HCT116 (cell line): ENCODE measurements at regions not wholly inside any gene's neighbourhood (a gene's known extent, or its start where the extent isn't known, plus 50 kb on each side); places are given as distances from the start of the nearest gene placed in this dataset.
A peak's percentile ranks its signal among the peaks of the same experiment; 100 is the strongest.

Experiments
- CBX3 ChIP-seq: IDR thresholded peaks from 2 replicates; pipeline ENCODE4 v1.6.1; 2012; ENCODE audit warnings: low read depth
- CEBPB ChIP-seq: IDR thresholded peaks from 2 replicates; pipeline ENCODE4 v1.6.1; 2012; ENCODE audit warnings: low read depth
- RAD21 ChIP-seq: IDR thresholded peaks from 2 replicates; pipeline ENCODE4 v1.6.1; 2012; ENCODE audit warnings: low read depth, mild to moderate bottlenecking
- REST ChIP-seq: IDR thresholded peaks from 2 replicates; pipeline ENCODE4 v1.6.1; 2012; ENCODE audit warnings: low read depth
- ZBTB33 ChIP-seq: IDR thresholded peaks from 2 replicates; pipeline ENCODE4 v1.6.1; 2011; ENCODE audit warnings: mild to moderate bottlenecking, low read length, moderate library complexity; ENCODE audit not compliant: insufficient replicate concordance; ENCODE audit errors: extremely low read depth
- ZNF274 ChIP-seq: fragments of 200-500 bp; sonication (Bioruptor generic); IDR thresholded peaks from 2 replicates; pipeline ENCODE4 v1.6.1; 2014; ENCODE audit warnings: mild to moderate bottlenecking, low read depth, low read length, inconsistent platforms
- TF ChIP-seq, protein P1 (sequence below), 3 experiments: fragments of 200-600 bp in 1 of 3; sonication (generic) in 1 of 3; IDR thresholded peaks in 2 of 3; conservative IDR thresholded peaks in 1 of 3; 2 replicates each; pipeline ENCODE4 v1.5.1; 2012 to 2017; ENCODE audit warnings: low read depth in 2 of 3, low read length in 2 of 3, antibody characterized with exemption in 1 of 3, borderline replicate concordance in 1 of 3, control low read depth in 1 of 3, mild to moderate bottlenecking in 1 of 3, mixed read lengths in 1 of 3, mixed run types in 1 of 3, moderate library complexity in 1 of 3; ENCODE audit not compliant: insufficient read depth in 1 of 3
- TF ChIP-seq, protein P2 (sequence below): IDR thresholded peaks from 2 replicates; pipeline ENCODE4 v1.6.1; 2012

- TF ChIP-seq REST (no peak), RAD21 (no peak), ZNF274 (no peak), ZBTB33 (no peak), CEBPB (peak; percentile 16; the same call in 1 of the 2 replicates), CBX3 (peak; percentile 55; the same call in 1 of the 2 replicates)
- TF ChIP-seq, protein P1, sequence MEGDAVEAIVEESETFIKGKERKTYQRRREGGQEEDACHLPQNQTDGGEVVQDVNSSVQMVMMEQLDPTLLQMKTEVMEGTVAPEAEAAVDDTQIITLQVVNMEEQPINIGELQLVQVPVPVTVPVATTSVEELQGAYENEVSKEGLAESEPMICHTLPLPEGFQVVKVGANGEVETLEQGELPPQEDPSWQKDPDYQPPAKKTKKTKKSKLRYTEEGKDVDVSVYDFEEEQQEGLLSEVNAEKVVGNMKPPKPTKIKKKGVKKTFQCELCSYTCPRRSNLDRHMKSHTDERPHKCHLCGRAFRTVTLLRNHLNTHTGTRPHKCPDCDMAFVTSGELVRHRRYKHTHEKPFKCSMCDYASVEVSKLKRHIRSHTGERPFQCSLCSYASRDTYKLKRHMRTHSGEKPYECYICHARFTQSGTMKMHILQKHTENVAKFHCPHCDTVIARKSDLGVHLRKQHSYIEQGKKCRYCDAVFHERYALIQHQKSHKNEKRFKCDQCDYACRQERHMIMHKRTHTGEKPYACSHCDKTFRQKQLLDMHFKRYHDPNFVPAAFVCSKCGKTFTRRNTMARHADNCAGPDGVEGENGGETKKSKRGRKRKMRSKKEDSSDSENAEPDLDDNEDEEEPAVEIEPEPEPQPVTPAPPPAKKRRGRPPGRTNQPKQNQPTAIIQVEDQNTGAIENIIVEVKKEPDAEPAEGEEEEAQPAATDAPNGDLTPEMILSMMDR (IDR thresholded peaks at IDR 0.05 in 2 of 3, conservative IDR thresholded peaks at IDR 0.05 in 1 of 3; ENCODE audit: borderline replicate concordance in 1 of 3, insufficient read depth in 1 of 3, low read depth in 2 of 3, low read length in 2 of 3), result no peak
- TF ChIP-seq, protein P2, sequence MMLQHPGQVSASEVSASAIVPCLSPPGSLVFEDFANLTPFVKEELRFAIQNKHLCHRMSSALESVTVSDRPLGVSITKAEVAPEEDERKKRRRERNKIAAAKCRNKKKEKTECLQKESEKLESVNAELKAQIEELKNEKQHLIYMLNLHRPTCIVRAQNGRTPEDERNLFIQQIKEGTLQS, result no peak
These were observed 89.0 kb upstream of the FNDC3B start (continued) for GRCh38 chr3:171950373-171950772.
